ENCODE measurements at regions not wholly inside any gene's neighbourhood (a gene's known extent, or its start where the extent isn't known, plus 50 kb on each side); places are given as distances from the start of the nearest gene placed in this dataset.

- Histone ChIP-seq H3K27me3 (peaks cover 0 to 3% (median 0%) of the 10 kb centered on the region in 4 donors), H3K36me3 (no peaks in the 10 kb centered on the region), H3K27ac (no peak overlapping the region), H3K4me1 (no peaks in the 10 kb centered on the region), H3K4me3 (no peak overlapping the region), H3K9me3 (peaks cover 0 to 5% (median 0%) of the 10 kb centered on the region in 3 donors)
- 39 to 41% methylated on average over 4 of the region's 4 CpGs for WGBS, 2 donors
- DNase-seq = no peak
- intact Hi-C loops (cut with DNase I) = no loop called here
- TF ChIP-seq POLR2A (IDR thresholded peaks at IDR 0.05) (no peak), CTCF (IDR thresholded peaks at IDR 0.05) (no peak)
These were observed 1300.5 kb downstream of the TMEM121 start for GRCh38 chr14:106826833-106827369.

GRCh38 chr14:106831322-106831720 is 1304.9 kb downstream of the TMEM121 start:
- WGBS, 2 donors = 46 to 77% methylated on average over 3 of the region's 11 CpGs
- H3K4me3 ChIP-seq = no peak overlapping the region
- no peaks in the 10 kb centered on the region for H3K4me1 ChIP-seq
- no peaks in the 10 kb centered on the region for H3K36me3 ChIP-seq
- intact Hi-C loops (cut with DNase I) = no loop called here
- H3K27ac ChIP-seq = no peak overlapping the region
- no peak for DNase-seq
- TF ChIP-seq CTCF (IDR thresholded peaks at IDR 0.05) (peak in 2 of 6 experiments; percentile 6 to 28), POLR2A (IDR thresholded peaks at IDR 0.05) (no peak)
- H3K27me3 ChIP-seq = no peaks in the 10 kb centered on the region
- peaks cover 0 to 5% (median 0%) of the 10 kb centered on the region in 3 donors for H3K9me3 ChIP-seq

GRCh38 chr14:106837870-106838269 is 1311.5 kb downstream of the TMEM121 start:
- DNase-seq = no peak
- Histone ChIP-seq H3K36me3 (no peaks in the 10 kb centered on the region), H3K4me3 (no peak overlapping the region), H3K27me3 (peaks cover 0 to 6% (median 0%) of the 10 kb centered on the region in 4 donors), H3K9me3 (no peaks in the 10 kb centered on the region), H3K27ac (no peak overlapping the region), H3K4me1 (peaks cover 0 to 17% (median 0%) of the 10 kb centered on the region in 3 donors)
- TF ChIP-seq POLR2A (IDR thresholded peaks at IDR 0.05) = no peak
- no peak for TF ChIP-seq CTCF (IDR thresholded peaks at IDR 0.05)
- 53 to 61% methylated on average over 4 of the region's 4 CpGs for WGBS, 2 donors
- intact Hi-C loops (cut with DNase I) = no loop called here

- no peaks in the 10 kb centered on the region for H3K9me3 ChIP-seq
- 85 to 88% methylated on average over 12 to 18 of the region's 18 CpGs for WGBS, 2 donors
- H3K4me1 ChIP-seq = peaks cover 0 to 25% (median 0%) of the 10 kb centered on the region in 3 donors
- DNase-seq = no peak
- H3K27me3 ChIP-seq = peaks cover 0 to 8% (median 0%) of the 10 kb centered on the region in 4 donors
- no peak overlapping the region for H3K4me3 ChIP-seq
- H3K27ac ChIP-seq = no peak overlapping the region
- TF ChIP-seq POLR2A (IDR thresholded peaks at IDR 0.05) = no peak
- no peak for TF ChIP-seq CTCF (IDR thresholded peaks at IDR 0.05)
- H3K36me3 ChIP-seq = no peaks in the 10 kb centered on the region
- intact Hi-C loops (cut with DNase I) = no loop called here
These were observed 1312.8 kb downstream of the TMEM121 start for GRCh38 chr14:106838991-106839769.

GRCh38 chr14:106840258-106840657 is 1313.9 kb downstream of the TMEM121 start:
- peaks cover 0 to 35% (median 0%) of the 10 kb centered on the region in 3 donors for H3K4me1 ChIP-seq
- TF ChIP-seq CTCF (IDR thresholded peaks at IDR 0.05) (no peak), POLR2A (IDR thresholded peaks at IDR 0.05) (no peak)
- no peak for DNase-seq
- 38 to 43% methylated on average over 2 of the region's 2 CpGs for WGBS, 2 donors
- no peak overlapping the region for H3K4me3 ChIP-seq
- intact Hi-C loops (cut with DNase I) = no loop called here
- no peaks in the 10 kb centered on the region for H3K9me3 ChIP-seq
- H3K27me3 ChIP-seq = peaks cover 0 to 17% (median 0%) of the 10 kb centered on the region in 4 donors
- H3K36me3 ChIP-seq = no peaks in the 10 kb centered on the region
- no peak overlapping the region for H3K27ac ChIP-seq
